OCI-LY1 (cell line): ENCODE measurements at regions not wholly inside any gene's neighbourhood (a gene's known extent, or its start where the extent isn't known, plus 50 kb on each side); places are given as distances from the start of the nearest gene placed in this dataset.
A peak's percentile ranks its signal among the peaks of the same experiment; 100 is the strongest.

ENCODE experiments used
- H2AFZ ChIP-seq: fragments of 200-600 bp; sonication (generic), shearing (Covaris generic); 2 replicates; pipeline ENCODE4 v1.6.0; 2014; ENCODE audit warnings: antibody characterized with exemption, mild to moderate bottlenecking, low read length
- H3F3A ChIP-seq: fragments of 200-600 bp; sonication (generic), shearing (Covaris generic); 2 replicates; pipeline ENCODE4 v1.6.0; 2014; ENCODE audit warnings: mild to moderate bottlenecking, antibody characterized with exemption, low read length, moderate library complexity; ENCODE audit not compliant: insufficient read depth
- H3K27ac ChIP-seq: fragments of 200-600 bp; sonication (generic); 2 replicates; pipeline ENCODE4 v1.5.1; 2014; ENCODE audit warnings: low read length, mixed run types, mild to moderate bottlenecking, low read depth; ENCODE audit not compliant: poor library complexity, severe bottlenecking
- H3K27me3 ChIP-seq: fragments of 200-600 bp; sonication (generic); 2 replicates; pipeline ENCODE4 v1.6.0; 2014; ENCODE audit warnings: antibody characterized with exemption, mild to moderate bottlenecking, low read length, moderate library complexity; ENCODE audit not compliant: insufficient read depth
- H3K36me3 ChIP-seq: fragments of 200-600 bp; sonication (generic); 2 replicates; pipeline ENCODE4 v1.6.1; 2014; ENCODE audit warnings: mild to moderate bottlenecking, antibody characterized with exemption, low read length, moderate library complexity, mixed read lengths; ENCODE audit not compliant: insufficient read depth
- H3K4me1 ChIP-seq: fragments of 200-600 bp; sonication (generic); 2 replicates; pipeline ENCODE4 v1.5.1; 2014; ENCODE audit warnings: mild to moderate bottlenecking, low read length, moderate library complexity; ENCODE audit not compliant: insufficient read depth, severe bottlenecking
- H3K4me2 ChIP-seq: fragments of 200-600 bp; sonication (generic), shearing (Covaris generic); 2 replicates; pipeline ENCODE4 v1.6.1; 2014; ENCODE audit warnings: low read length
- H3K4me3 ChIP-seq: fragments of 200-600 bp; sonication (generic); 2 replicates; pipeline ENCODE4 v1.5.1; 2014; ENCODE audit warnings: low read length, low read depth, mild to moderate bottlenecking, mixed read lengths; ENCODE audit not compliant: poor library complexity, severe bottlenecking
- H3K79me2 ChIP-seq: fragments of 200-600 bp; shearing (Covaris generic); 2 replicates; pipeline ENCODE4 v1.6.1; 2016; ENCODE audit warnings: mixed run types, low read length, mixed read lengths; ENCODE audit not compliant: insufficient read depth
- H3K9ac ChIP-seq: fragments of 200-600 bp; sonication (generic), shearing (Covaris generic); 2 replicates; pipeline ENCODE4 v1.6.1; 2014; ENCODE audit warnings: mild to moderate bottlenecking, low read length, mixed read lengths
- H3K9me2 ChIP-seq: fragments of 200-600 bp; sonication (generic), shearing (Covaris generic); 2 replicates; pipeline ENCODE4 v1.6.1; 2014; ENCODE audit warnings: low read depth, mild to moderate bottlenecking, low read length, mixed read lengths
- H3K9me3 ChIP-seq: fragments of 200-600 bp; shearing (Covaris generic); 2 replicates; pipeline ENCODE4 v1.6.1; 2014; ENCODE audit warnings: low read length, mixed read lengths
- H4K20me1 ChIP-seq: fragments of 200-600 bp; sonication (generic), shearing (Covaris generic); 2 replicates; pipeline ENCODE4 v1.6.0; 2016; ENCODE audit warnings: mild to moderate bottlenecking, low read length; ENCODE audit not compliant: insufficient read depth
- CTCF ChIP-seq: fragments of 200-600 bp; sonication (generic), shearing (Covaris generic); IDR thresholded peaks from 2 replicates; pipeline ENCODE4 v1.5.1; 2017; ENCODE audit warnings: mild to moderate bottlenecking, antibody characterized with exemption, low read length, moderate library complexity, mixed read lengths
- EZH2 ChIP-seq: fragments of 200-600 bp; sonication (generic), shearing (Covaris generic); IDR thresholded peaks from 2 replicates; pipeline ENCODE4 v1.8.0; 2017; ENCODE audit warnings: borderline replicate concordance, mixed run types, mild to moderate bottlenecking, antibody characterized with exemption, low read length, moderate library complexity, mixed read lengths

DNA sequence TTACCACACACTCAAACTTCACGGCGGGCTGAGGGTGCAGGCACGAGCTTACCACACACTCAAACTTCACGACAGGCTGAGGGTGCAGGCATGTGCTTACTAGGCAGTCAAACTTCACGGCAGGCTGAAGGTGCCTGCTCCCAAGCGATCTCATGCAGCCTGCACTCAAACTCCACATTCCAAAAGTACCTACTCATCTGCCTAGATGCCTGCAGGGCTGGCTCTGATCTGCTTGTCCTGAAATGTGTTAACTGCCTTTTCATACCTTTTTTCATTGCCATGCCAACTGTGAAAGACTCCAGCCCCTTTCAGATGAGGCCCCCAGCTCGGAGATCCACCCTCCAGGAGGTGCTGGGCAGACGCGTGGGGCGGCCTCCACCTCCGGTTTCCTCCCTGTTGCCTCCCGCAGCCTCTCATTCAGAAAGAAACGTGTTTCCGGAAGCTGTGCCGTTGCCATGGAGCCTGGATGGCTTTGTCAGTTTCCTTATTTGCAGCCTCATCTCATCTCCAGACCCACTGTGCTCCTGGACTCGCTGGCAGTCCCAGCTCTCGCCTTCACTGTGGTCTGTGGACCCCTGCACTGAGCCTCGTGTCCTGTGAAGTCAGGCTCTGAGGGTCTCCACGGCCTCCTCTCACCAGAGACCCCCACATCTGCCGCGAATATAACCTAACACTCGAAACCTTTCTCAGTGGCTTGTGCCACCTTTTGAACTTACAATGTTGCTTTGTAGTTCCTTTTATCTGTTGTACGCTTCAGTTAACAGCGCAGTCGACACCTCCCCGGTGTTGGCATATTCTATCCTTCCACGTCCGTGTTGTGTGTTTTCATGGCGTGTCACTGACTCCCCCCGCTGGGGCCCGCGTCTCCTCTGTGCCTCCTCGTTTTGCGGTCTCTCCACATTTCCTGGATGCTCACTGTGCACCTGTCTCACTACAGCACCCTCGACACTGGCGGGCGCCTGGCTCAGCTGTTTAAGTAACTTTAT, 106.1 kb upstream of the ALKAL2 start:
- Histone ChIP-seq H3K9ac (peak overlapping the region; percentile 64), H4K20me1 (no peaks in the 10 kb centered on the region), H3F3A (no peaks in the 10 kb centered on the region), H2AFZ (peak overlapping the region; percentile 34; the same call in 1 of the 2 replicates), H3K79me2 (no peaks in the 10 kb centered on the region), H3K4me1 (peaks cover 21% of the 10 kb centered on the region), H3K4me2 (peak overlapping the region; percentile 89), H3K4me3 (peak overlapping the region; percentile 55), H3K36me3 (no peaks in the 10 kb centered on the region; the same call in 1 of the 2 replicates), H3K9me3 (peaks cover 2% of the 10 kb centered on the region; the same call in 1 of the 2 replicates), H3K27me3 (no peaks in the 10 kb centered on the region), H3K27ac (peak overlapping the region; percentile 95), H3K9me2 (no peaks in the 10 kb centered on the region)
- no peak for TF ChIP-seq CTCF
- TF ChIP-seq EZH2 = no peak

- no peak overlapping the region for H3K4me2 ChIP-seq
- TF ChIP-seq CTCF = no peak
- no peak for TF ChIP-seq EZH2
Measured at GRCh38 chr2:392926-393280, 105.0 kb upstream of the ALKAL2 start.

GRCh38 chr2:392181-392925, 104.5 kb upstream of the ALKAL2 start:
- Histone ChIP-seq H3K9me3 (peaks cover 2% of the 10 kb centered on the region; the same call in 1 of the 2 replicates), H4K20me1 (no peaks in the 10 kb centered on the region), H2AFZ (no peak overlapping the region), H3K4me1 (peaks cover 21% of the 10 kb centered on the region), H3K79me2 (no peaks in the 10 kb centered on the region), H3K36me3 (no peaks in the 10 kb centered on the region; the same call in 1 of the 2 replicates), H3K27ac (no peak overlapping the region), H3K9me2 (no peaks in the 10 kb centered on the region), H3K9ac (no peak overlapping the region), H3K4me2 (no peak overlapping the region), H3K27me3 (no peaks in the 10 kb centered on the region), H3K4me3 (no peak overlapping the region), H3F3A (no peaks in the 10 kb centered on the region)
- no peak for TF ChIP-seq CTCF
- TF ChIP-seq EZH2 = no peak

More at GRCh38 chr2:392926-393280, 105.0 kb upstream of the ALKAL2 start:
- no peaks in the 10 kb centered on the region for H3K79me2 ChIP-seq
- H4K20me1 ChIP-seq = no peaks in the 10 kb centered on the region
- no peak overlapping the region for H3K27ac ChIP-seq
- no peaks in the 10 kb centered on the region for H3K27me3 ChIP-seq
- peaks cover 21% of the 10 kb centered on the region for H3K4me1 ChIP-seq
- no peak overlapping the region for H2AFZ ChIP-seq
- H3K36me3 ChIP-seq = no peaks in the 10 kb centered on the region; the same call in 1 of the 2 replicates
- no peak overlapping the region for H3K9ac ChIP-seq
- H3K4me3 ChIP-seq = no peak overlapping the region
- H3K9me3 ChIP-seq = peaks cover 2% of the 10 kb centered on the region; the same call in 1 of the 2 replicates
- no peaks in the 10 kb centered on the region for H3F3A ChIP-seq
- no peaks in the 10 kb centered on the region for H3K9me2 ChIP-seq
